ENCODE measurements at regions not wholly inside any gene's neighbourhood (a gene's known extent, or its start where the extent isn't known, plus 50 kb on each side); places are given as distances from the start of the nearest gene placed in this dataset.

DNA sequence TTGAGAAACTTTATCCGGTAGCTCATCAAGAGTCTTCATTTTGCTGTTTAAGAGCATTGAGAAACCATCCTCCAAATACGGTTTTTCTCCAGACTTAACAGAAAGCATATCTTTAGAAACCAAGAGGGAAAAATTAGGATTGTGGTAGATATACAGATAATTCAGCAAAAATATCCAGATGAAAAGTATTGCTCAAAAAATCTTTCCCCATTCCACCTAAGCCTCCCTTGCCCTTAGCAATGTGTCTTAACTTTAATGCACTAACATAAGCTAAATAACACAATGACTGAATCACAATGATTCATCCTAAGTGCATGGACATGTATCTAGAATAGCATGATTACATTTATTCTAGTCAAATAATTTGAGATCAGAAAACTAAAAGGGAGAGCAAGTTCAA, 130.3 kb upstream of the TARS1 start:
- DNase-seq (ENCODE audit: extremely low read depth, low read depth, low spot score), result no peak

DNA sequence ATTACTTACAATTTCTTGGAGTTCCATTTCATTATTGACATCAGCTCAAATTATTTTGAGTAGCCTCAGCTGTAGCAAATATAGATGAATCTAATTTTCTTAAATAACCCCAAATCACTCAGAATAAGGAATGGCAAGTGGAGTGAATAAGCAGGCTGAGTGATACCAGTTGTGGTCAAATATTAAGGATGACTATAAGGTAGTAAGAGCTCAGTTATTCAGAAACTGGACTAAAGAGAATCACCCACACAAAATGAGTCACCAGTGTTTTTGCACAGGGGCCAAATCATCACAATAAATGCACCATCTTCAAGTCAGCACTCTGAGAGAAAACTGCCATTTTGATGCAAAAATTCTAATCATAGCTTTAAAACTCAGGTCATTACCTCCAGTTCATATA, 128.9 kb upstream of the TARS1 start:
- no peak for DNase-seq (ENCODE audit: extremely low read depth, low read depth, low spot score)

DNA sequence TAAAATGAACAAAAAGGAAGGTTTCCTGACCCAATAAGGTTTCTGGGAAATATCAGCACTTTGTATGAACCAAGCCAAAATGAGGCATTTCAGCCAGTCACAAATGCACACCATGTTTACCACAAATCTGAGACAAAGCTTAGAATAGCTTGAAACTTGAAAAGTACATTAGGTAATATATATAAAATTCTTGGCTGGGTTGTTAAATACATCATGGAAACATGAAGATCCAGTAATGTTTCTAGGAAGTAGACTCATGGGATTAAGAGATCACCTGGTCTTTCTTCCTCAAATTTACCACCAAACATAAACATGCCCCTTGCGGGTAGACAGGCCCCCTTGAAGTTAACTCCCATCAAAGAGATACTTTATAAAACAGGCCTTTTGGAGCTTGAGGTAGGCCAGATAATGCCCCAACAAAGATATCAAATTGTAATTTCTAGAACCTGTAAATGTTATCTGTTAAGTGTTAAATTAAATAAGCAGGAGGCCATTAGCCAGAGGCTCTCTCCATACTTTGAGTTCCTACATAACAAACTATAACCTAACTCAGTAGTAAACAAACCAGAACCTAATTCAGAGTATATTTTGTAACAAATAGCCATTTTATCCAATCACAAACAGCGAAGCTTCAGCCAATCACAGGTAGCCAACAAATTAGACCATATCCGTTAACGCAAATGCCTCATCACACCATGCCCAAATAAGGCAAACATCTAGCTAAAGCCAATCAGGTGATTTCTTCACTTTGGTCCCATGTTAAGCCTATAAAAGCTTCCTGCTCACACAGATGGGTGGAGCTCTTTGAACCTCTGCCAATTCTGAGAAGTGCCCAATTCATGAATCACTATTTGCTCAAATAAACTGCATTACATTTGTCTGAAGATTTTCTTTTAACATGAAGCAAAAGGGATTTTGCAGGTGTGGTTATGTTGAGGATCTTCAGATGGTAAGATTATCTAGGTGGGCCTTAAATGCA, 127.9 kb upstream of the TARS1 start:
- no peak for DNase-seq (ENCODE audit: extremely low read depth, low read depth, low spot score)

DNA sequence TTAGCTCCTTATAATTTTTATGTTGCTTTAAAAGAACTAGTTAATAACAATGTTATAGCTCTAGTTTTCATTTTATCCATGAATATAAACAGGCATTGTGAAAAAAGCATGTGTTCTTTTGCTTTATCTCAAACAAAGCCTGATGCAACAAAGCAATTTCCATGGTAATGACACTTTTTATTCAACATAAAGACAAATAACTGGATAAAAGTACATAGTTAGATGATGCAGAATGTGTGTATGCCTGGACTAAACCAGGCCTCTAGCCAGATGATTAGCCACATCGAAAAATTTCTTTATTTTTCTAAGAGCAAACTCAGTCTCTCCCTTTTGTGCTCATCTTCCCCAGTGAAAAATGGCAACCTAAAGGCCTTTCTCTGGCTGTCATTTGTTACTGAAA, 125.6 kb upstream of the TARS1 start:
- DNase-seq (ENCODE audit: extremely low read depth, low read depth, low spot score), result no peak

DNA sequence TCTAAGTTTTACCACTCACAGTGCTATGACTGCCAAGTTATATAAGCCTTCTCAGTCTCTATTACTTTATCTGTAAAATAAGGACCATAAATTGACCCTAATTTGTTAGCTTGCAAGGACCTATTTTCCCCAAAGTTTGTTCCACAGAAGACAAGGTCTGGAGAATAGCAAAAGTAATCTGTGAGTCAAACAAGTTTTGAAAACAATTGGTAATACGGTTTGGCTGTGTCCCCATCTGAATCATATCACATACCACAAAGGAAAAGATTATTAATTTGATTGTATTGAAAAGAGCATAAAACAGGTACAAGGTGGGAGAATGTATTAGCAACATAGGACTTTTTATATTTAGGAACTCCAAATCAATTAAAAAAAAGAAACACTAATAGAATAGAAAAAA, 124.0 kb upstream of the TARS1 start:
- DNase-seq (ENCODE audit: extremely low read depth, low read depth, low spot score), result no peak

DNA sequence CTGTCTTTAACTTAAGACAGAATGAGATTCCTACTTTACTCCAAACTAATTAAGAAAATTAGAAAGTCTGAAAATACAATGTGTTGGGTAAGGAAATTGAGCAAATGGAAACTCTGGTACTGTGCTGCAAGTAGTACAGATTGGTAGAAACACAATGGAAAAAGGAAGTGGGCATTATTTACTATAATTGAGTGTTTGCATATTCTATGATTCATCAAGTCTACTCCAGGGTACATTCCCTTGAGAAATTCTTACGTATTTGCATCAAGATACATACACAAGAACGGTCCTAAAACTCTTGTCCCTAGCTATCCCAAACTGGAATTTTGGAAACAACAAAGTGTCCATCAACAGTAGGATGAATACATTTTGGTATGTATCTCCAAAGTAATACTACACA, 123.5 kb upstream of the TARS1 start:
- DNase-seq (ENCODE audit: extremely low read depth, low read depth, low spot score), result no peak

DNA sequence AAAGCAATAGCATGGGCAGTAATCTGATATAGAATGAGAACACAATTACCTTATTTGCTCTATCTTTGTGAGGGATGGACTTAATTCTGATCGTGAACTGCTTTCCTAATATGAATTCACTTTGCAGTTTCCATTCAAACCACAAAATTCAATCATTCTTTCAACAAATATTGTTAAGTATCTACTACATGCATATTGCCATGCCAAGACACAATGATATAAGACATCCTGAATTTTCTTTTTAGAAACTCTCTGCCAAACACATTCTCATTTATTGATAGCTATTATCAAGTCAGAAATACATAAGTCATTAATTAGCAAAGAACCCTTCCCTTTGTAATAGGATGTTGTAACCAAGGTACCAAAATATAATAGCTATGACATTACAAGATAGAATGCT, 121.6 kb upstream of the TARS1 start:
- DNase-seq (ENCODE audit: extremely low read depth, low read depth, low spot score), result no peak

DNA sequence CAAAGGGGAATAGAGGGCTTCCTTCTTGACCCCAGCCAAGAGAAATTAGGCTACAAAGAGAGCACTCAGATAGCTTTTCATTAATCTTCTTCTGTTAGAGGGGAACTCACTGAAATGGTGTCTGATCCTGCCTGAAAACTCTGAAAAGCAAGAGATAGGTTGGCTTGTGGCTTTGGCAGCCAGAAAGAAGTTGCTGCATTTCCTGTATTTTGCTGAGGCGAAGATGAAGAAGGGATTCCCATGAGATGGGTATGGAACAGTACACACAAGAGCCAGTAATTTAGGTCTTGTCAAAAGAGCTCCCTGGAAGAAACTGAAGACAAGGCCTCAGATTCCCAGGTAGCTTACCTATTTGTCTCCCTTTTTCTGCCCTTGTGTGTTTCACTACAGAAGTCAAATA, 120.9 kb upstream of the TARS1 start:
- no peak for DNase-seq (ENCODE audit: extremely low read depth, low read depth, low spot score)

DNA sequence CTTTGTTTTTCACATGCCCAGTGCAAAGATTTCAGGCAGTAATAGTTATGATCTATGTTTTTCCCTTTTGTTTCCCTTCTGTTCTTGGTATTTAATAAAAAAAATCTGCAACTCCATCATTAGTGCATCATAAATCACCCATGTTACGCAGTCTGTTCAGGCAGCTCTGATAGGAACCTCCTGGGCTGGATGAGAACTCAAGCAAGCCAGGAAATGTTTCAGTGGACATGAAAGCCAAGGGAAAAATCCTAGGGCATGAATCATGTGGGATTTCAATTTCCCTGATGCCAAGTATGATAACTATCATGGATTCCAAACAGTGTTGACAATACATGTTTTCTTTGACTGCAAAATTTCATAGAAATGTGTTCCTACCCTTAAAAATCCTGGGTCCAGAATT, 119.7 kb upstream of the TARS1 start:
- peak; percentile 100 for DNase-seq (ENCODE audit: extremely low read depth, low read depth, low spot score)

DNA sequence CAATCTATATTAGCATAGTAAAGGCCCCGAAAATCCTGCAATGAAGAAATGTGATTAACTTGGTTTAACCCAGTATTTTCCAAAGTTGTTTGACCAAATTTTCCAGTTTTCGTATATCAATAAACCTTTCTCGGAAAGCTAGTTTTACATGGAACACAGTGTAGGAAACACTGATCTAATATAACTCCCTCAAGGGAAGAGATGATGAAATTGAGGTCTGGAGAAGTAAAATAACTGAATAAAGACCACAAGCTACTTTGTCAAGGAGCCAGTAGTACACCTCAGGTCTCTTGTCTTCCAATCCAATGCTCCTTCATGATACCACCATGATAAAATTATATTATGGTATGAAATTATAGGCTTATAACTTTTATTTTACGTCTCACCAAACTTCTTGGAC, 118.1 kb upstream of the TARS1 start:
- no peak for DNase-seq (ENCODE audit: extremely low read depth, low read depth, low spot score)

DNA sequence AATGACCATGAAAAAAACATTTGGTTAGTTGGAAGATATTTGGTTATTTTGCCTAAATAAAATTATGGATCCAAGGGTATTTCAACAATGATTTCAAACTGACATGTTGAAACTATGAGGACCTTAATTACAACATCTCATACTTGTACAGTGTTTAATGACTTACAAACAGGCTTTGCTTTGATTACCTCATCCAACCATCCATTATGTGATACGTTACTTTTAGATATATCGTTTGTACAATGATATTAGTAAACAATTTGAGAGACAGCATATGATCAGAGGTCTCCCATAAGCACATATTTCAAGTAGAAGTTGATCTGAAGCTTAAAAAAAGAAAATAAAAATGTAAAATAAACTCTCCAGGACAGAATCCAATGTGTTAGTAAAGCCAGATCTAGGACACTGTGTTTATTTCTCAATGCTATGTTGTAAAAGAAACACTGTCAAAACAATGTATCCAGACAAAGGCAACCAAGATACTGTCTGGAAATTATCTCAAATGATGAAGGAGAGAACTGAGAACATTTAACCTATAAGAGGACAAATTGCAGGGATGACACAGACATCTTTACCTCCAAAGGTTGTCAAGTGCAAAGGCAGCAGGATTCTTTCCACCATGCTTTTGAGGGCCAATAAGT, 116.0 kb upstream of the TARS1 start:
- no peak for DNase-seq (ENCODE audit: extremely low read depth, low read depth, low spot score)

DNA sequence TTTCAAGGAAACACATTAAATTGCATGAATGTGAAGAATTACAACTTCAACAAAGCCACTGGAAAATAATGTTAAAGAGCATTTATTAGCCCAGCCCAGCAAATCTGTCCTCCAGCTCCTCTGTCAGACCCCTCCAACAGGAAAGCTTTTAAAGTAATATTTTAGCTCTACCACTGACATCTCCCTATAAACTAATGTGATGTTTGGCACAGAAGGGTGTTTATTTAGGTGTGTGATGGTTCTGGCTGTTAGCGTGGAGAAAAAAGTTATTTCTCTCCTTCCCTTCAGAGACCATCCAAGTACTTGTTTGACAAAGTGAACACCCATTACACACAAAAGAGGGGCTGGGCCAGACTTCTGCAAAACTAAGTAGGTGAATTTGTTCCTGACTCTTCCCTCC, 111.9 kb upstream of the TARS1 start:
- no peak for DNase-seq (ENCODE audit: extremely low read depth, low read depth, low spot score)

DNA sequence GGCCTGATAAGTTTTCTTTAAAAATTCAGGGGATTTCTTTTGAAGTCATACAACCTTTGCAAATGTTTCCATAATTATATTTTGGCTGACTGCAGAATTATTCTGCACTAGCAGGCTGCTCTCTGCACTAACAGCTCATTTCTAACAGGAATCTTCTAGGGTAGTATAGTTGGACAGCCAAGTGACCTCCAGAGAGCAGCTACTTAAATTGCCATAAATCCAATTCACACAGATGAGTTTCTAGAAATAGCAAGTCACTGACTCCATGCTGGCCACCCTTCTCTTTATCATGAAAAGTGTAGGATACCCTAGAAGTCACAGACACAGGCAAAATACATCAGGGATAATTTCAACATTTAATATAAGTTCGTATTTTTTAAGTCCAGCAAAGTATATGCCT, 110.9 kb upstream of the TARS1 start:
- DNase-seq (ENCODE audit: extremely low read depth, low read depth, low spot score), result no peak

DNA sequence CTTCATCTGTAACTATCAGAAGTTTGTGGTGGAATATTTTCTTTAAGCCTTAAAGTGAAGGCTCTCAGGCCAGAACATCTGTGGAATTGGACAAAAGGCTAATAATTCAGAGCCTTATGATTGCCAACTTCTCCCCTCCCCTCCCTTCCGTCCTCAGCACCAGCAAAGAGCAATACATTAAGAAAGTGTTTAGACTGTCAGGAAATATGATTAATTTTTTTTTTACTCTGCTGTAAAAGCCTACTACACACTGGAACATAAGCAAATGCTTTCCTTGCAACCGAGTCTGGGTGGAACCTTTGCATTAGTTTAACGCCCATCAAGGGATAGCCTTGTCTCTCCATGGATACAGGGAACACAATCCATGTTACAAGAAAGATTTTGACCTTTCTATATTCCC, 110.3 kb upstream of the TARS1 start:
- no peak for DNase-seq (ENCODE audit: extremely low read depth, low read depth, low spot score)

DNA sequence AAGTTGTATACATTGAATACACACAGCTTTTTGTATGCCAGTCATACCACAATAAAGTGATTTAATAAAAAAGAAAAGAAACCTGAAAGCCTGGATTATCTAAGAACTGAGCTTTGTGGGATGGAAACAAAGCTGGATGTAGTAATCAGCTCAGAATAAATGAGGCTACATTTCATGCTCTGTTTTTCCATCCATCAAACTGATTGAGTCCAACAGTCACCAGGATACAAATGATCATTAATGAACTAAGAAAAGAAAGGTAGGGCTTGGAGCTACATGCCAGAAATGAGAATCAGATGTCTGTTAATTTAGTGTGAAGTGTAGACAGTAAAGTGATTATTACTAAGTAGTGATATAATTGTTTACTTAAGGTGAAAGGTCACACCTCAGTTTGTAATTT, 109.8 kb upstream of the TARS1 start:
- no peak for DNase-seq (ENCODE audit: extremely low read depth, low read depth, low spot score)

DNA sequence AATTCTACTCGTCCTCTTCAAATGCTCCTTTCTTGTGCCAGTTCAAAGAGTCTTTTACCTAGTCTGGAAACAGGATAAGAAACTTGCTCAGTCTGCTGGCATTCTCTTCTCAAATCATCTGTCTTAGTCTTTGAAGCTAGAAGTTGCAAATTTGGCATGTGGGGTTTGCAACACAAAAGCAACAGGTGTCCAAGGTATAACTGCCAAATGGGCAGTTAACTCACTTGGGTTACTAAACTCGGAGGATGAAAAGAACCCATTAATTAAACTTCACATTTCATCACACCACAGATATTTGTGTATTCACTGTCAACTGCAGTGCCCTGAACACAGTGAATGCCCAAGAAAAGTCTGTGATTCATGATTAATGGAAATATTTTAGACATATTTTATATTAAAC, 108.0 kb upstream of the TARS1 start:
- DNase-seq (ENCODE audit: extremely low read depth, low read depth, low spot score), result no peak

DNA sequence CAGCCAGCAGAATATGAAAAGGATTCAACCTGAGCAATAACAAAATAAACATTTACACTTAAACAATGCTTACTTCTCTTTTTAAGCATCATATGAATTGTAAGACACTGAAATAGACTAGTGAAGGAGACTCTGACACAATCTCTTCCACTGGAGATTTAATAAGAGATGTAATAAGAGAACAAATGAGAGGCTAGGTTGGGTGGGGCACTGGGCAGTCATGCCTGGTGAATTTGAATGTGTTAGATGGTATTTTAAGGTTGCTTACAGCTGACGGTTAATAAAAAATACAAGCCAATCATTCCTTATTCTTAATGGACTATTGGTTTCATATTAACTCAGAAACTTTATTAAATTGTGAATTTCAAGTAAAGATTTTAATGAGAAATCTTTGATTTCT, 105.9 kb upstream of the TARS1 start:
- DNase-seq (ENCODE audit: extremely low read depth, low read depth, low spot score), result no peak

DNA sequence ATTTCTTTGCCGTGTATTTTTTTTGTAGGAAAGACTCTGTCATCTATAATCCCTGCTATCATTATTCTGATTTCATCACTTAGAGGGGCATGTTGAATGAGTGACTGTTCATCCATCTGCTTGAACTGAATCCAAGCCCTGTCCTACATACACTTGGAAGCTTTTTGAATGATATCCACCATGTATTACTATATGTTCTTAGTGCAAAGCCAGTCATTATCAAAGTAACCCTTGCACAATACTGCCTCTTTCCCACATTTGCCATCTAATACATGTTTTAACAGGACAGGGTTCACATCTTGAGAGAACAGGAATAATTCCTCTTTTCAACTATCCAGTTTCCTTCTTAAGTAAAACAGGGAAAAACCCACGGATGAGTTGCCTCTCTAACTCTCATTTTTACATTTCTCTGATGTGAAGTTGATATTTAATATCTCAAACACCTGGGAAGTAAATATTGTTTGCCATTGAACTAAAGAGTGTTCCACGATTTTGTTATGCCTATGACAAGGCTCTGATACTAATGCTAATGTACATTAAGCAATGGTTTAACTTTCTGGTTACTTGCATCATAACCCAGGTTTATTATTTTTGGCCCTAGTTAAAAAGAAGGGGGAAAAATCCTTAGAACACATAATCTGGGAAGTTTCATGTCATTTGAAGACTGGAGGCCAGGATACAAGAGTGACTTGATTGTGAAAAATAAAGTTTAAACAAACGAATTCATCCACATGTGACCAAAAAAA, 103.7 kb upstream of the TARS1 start:
- DNase-seq (ENCODE audit: extremely low read depth, low read depth, low spot score), result no peak

DNA sequence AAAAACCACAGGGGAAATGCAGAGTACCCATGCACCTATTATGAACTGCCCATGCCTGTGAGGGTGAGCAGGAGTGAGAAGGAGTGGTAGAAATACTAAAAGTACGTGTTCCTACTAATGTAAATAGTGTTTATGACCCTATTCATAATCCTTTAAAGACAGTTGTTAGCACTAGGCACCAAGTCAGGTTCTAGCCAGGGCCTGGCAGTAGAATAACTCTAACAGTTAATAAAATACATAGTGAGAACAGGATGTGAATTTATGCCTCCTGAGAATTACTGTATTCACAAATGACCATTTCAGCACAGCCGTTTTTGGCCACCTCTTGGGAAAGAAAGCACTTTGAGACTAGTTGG, 103.2 kb upstream of the TARS1 start:
- DNase-seq (ENCODE audit: extremely low read depth, low read depth, low spot score), result no peak

DNA sequence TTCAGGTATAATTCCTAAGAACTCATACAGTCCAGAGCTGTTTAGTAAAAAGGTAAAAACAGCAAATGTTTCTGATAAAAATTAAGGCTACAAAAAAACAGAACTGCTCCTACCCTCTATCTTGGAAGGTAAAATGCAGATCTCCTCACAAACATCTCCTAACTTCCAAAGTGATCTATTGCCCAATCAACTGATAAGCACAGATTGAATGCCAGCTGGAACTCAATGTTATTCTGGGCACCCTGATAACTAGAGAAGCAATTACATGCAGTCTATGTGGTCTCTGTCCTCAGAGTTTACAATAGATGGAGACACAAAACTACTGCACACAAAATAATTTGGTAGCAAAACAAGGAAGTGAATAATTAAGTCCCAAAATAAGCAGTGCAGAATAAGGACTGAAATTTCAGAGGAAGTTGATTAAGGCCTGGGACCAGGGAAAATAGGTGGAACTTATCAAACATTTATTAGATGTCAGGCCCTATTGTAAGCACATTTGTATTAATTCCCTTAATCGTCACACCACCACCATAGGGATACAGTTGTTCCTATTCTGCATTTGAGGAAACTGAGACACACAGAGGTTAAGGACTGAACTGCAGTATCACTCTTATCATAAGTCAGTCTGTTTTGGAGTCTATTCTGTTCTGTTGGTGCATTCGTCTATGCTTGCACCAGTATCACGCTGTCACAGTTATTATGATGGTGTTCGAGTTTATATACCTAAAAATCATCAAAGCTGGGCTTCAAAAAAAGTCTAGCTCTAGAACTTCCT, 102.2 kb upstream of the TARS1 start:
- DNase-seq (ENCODE audit: extremely low read depth, low read depth, low spot score), result no peak

DNA sequence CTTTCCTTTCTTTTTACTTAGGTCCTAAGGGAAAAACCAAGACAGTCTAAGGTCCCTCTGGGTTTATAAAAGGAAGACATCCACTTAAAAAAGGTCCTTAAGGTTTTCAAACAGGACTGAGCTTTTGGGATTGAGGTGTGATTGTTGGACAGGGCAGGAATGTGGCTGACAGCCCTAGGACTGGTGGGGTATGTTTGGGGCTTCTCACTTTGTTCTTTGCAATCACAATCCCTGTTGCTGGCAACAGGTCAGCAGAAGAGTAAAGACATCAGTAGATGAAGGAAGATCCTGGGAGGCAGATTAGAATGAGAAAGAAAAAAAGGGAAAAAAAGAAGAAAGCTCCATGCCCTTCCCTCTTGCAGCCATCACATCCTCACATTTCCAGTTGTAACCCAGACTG, 101.4 kb upstream of the TARS1 start:
- no peak for DNase-seq (ENCODE audit: extremely low read depth, low read depth, low spot score)

Data from glomerular endothelial cell (primary cell).